ENCODE measurements at regions not wholly inside any gene's neighbourhood (a gene's known extent, or its start where the extent isn't known, plus 50 kb on each side); places are given as distances from the start of the nearest gene placed in this dataset.

DNA sequence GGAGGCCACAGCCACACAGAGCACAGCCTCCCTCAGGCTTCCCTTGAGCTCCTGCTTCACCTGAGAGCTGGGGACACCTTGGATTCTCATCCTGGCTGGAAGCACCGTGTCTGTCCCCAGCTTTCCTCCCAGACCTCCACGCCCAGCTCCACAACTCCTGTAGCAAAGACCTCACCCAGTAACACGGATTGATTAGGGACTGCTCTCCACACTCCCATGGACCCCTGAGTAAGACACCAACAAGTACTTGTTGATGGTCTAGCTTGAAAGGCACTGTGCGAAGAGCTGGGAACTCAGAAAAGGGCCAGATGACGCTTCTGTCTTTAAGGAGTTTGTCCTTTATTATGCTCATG lies 109.6 kb downstream of the DLL1 start:
- intact Hi-C loops (cut with micrococcal nuclease), result loop anchor here (5.0 kb wide), 1 partner anchor 34 kb away; no protein-coding TSS in a partner anchor
- Mint-ChIP-seq H3K4me1 (peaks cover 37 to 39% of the 10 kb centered on the region in 2 donors), H3K36me3 (no peaks in the 10 kb centered on the region), H3K9me3 (peaks cover 5% of the 10 kb centered on the region in 2 donors), H3K27ac (no peak overlapping the region), H3K27me3 (ENCODE audit: low read depth in 2 of 2) (peaks cover 10 to 23% of the 10 kb centered on the region in 2 donors), H3K4me3 (no peak overlapping the region)
- H3K9me3 ChIP-seq (ENCODE audit: control insufficient read depth, insufficient read depth, low read length), result no peaks in the 10 kb centered on the region
- H3K27me3 ChIP-seq (ENCODE audit: control insufficient read depth, insufficient read depth, low read length), result no peaks in the 10 kb centered on the region
- ATAC-seq (no peak), DNase-seq (no peak)
- H3K4me1 ChIP-seq (ENCODE audit: control insufficient read depth, insufficient read depth, low read length), result peaks cover 39% of the 10 kb centered on the region
- no peaks in the 10 kb centered on the region for H3K36me3 ChIP-seq (ENCODE audit: control insufficient read depth, insufficient read depth, low read length)
- no peak overlapping the region for H3K4me3 ChIP-seq (ENCODE audit: low read length)
- TF ChIP-seq, protein P1, sequence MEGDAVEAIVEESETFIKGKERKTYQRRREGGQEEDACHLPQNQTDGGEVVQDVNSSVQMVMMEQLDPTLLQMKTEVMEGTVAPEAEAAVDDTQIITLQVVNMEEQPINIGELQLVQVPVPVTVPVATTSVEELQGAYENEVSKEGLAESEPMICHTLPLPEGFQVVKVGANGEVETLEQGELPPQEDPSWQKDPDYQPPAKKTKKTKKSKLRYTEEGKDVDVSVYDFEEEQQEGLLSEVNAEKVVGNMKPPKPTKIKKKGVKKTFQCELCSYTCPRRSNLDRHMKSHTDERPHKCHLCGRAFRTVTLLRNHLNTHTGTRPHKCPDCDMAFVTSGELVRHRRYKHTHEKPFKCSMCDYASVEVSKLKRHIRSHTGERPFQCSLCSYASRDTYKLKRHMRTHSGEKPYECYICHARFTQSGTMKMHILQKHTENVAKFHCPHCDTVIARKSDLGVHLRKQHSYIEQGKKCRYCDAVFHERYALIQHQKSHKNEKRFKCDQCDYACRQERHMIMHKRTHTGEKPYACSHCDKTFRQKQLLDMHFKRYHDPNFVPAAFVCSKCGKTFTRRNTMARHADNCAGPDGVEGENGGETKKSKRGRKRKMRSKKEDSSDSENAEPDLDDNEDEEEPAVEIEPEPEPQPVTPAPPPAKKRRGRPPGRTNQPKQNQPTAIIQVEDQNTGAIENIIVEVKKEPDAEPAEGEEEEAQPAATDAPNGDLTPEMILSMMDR (IDR thresholded peaks at IDR 0.05), result no peak
- 88% methylated on average over 5 of the region's 5 CpGs for WGBS (ENCODE audit: insufficient coverage)
- H3K27ac ChIP-seq (ENCODE audit: low read length), result no peak overlapping the region

DNA sequence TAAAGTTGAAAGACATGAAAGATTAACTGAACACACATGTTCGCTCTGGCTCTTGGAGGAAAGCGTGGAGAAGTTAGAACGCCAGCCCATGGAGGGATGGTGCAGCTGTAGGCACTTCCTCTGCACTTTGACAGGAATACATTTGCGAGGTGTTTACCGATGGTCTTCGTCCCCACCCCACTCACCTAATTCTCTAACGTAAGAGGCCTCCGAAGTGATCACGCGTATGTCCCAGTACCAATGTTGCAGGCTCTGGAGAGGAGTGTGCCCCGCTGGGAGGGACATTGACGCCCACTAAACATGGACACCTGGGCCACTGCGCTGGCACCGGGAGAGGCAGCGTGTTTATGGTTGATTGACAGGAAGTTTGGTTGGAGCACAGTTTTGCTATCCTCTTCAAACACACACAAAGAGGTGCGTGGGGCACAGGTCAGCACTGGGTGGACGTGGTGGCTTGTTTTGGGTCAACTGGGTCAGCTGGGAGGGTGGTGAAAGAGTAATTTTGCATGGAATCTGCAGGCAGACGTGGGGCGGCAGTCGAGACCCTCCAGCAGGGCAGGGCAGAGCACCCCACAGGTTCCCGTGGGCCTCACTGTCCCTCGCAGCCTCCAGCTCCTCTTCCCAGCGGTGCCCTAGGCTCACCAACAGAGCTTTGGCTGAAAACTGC lies 110.1 kb downstream of the DLL1 start:
- no peak overlapping the region for H3K27ac ChIP-seq (ENCODE audit: low read length)
- Mint-ChIP-seq H3K9me3 (peaks cover 5% of the 10 kb centered on the region in 2 donors), H3K36me3 (no peaks in the 10 kb centered on the region), H3K4me1 (peaks cover 36 to 39% of the 10 kb centered on the region in 2 donors), H3K27ac (no peak overlapping the region), H3K4me3 (no peak overlapping the region), H3K27me3 (ENCODE audit: low read depth in 2 of 2) (peaks cover 10 to 23% of the 10 kb centered on the region in 2 donors)
- H3K36me3 ChIP-seq (ENCODE audit: control insufficient read depth, insufficient read depth, low read length), result no peaks in the 10 kb centered on the region
- no peaks in the 10 kb centered on the region for H3K9me3 ChIP-seq (ENCODE audit: control insufficient read depth, insufficient read depth, low read length)
- intact Hi-C loops (cut with micrococcal nuclease), result loop anchor here (5.0 kb wide), 1 partner anchor 34 kb away; no protein-coding TSS in a partner anchor
- H3K4me3 ChIP-seq (ENCODE audit: low read length), result no peak overlapping the region
- no peaks in the 10 kb centered on the region for H3K27me3 ChIP-seq (ENCODE audit: control insufficient read depth, insufficient read depth, low read length)
- 92% methylated on average over 23 of the region's 23 CpGs for WGBS (ENCODE audit: insufficient coverage)
- TF ChIP-seq, protein P1 (IDR thresholded peaks at IDR 0.05), result no peak
- ATAC-seq (no peak), DNase-seq (peak in 1 of 2 donors; percentile 13)
- peaks cover 34% of the 10 kb centered on the region for H3K4me1 ChIP-seq (ENCODE audit: control insufficient read depth, insufficient read depth, low read length)

DNA sequence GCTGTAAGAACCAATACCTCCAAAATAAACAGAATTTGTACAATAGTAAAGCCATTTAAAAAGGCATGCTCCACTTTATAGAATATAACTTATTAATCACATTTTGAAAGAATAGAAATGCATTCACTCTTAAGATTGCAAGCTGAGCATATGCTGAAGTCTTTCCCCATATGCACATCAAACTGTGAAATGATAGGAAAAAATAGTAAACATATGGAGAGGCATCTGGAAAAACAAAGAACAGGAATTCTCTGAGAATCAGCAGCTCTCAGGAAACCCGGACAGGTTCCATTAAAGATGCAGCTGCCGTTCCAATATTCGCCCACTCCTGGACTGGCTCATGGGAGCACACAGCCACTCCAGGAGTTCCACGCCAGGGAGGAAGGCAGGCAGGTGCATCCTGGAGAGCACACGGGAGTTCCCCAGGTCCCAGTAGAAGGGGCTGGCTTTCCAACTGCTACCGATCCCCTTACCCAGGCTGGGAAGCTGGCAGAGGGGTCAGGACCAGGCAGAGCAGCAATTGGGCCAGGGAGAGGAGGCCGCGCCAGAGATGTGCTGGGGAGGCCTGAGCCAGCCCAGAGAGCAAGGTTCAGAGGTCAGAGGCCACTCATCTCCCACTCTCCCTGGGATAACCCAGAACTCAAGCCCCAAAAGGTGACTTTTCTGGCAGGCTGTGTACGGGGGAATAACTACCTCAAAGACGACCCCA lies 111.1 kb downstream of the DLL1 start:
- DNase-seq (no peak), ATAC-seq (no peak)
- Histone ChIP-seq H3K27me3 (ENCODE audit: control insufficient read depth, insufficient read depth, low read length) (no peaks in the 10 kb centered on the region), H3K4me3 (ENCODE audit: low read length) (no peak overlapping the region), H3K4me1 (ENCODE audit: control insufficient read depth, insufficient read depth, low read length) (peaks cover 24% of the 10 kb centered on the region), H3K36me3 (ENCODE audit: control insufficient read depth, insufficient read depth, low read length) (no peaks in the 10 kb centered on the region), H3K27ac (ENCODE audit: low read length) (no peak overlapping the region), H3K9me3 (ENCODE audit: control insufficient read depth, insufficient read depth, low read length) (no peaks in the 10 kb centered on the region)
- TF ChIP-seq, protein P1 (IDR thresholded peaks at IDR 0.05), result no peak
- no peak overlapping the region for H3K27ac Mint-ChIP-seq
- H3K36me3 Mint-ChIP-seq, result no peaks in the 10 kb centered on the region
- H3K9me3 Mint-ChIP-seq, result peaks cover 5% of the 10 kb centered on the region in 2 donors
- intact Hi-C loops (cut with micrococcal nuclease), result loop anchor here (5.0 kb wide), 1 partner anchor 32 kb away; no protein-coding TSS in a partner anchor
- peaks cover 32 to 43% of the 10 kb centered on the region in 2 donors for H3K4me1 Mint-ChIP-seq
- H3K27me3 Mint-ChIP-seq (ENCODE audit: low read depth in 2 of 2), result peaks cover 10 to 23% of the 10 kb centered on the region in 2 donors
- no peak overlapping the region for H3K4me3 Mint-ChIP-seq
- WGBS (ENCODE audit: insufficient coverage), result 91% methylated on average over 10 of the region's 10 CpGs

All from natural killer cell (primary cell).